H1 (cell line): ENCODE measurements at regions not wholly inside any gene's neighbourhood (a gene's known extent, or its start where the extent isn't known, plus 50 kb on each side); places are given as distances from the start of the nearest gene placed in this dataset.

Source experiments
- CTCF ChIA-PET: fragments of 300-600 bp; sonication (Branson Sonifier 250); formaldehyde crosslinking; loops from one replicate; lab custom pipeline; 2021; ENCODE audit not compliant: partially characterized antibody; lab: Charles Lee
- POLR2A ChIA-PET: fragments of 300-600 bp; sonication (Branson Sonifier 250); formaldehyde crosslinking; loops from one replicate; lab custom pipeline; 2021; ENCODE audit warnings: inconsistent platforms; ENCODE audit not compliant: partially characterized antibody; lab: Charles Lee
- DNase-seq, 2 experiments: peaks; one replicate each; pipeline versions ENCODE4 v3.0.0 to v3.0.0-alpha.2; 2010 to 2022; ENCODE audit warnings: low spot score in 2 of 2, low read depth in 1 of 2, mixed read lengths in 1 of 2
- FAIRE-seq: peaks from 2 replicates; lab custom pipeline; 2011; peaks lifted over from hg19 to GRCh38; lab: Jason Lieb, UNC
- H2AFZ ChIP-seq: 2 replicates; pipeline ENCODE4 v1.8.1; 2012; ENCODE audit warnings: low read length, inconsistent platforms
- H2AK5ac ChIP-seq: 2 replicates; pipeline ENCODE4 v1.6.1; 2013; ENCODE audit warnings: low read depth, low read length
- H2BK120ac ChIP-seq: replicated peaks from 2 replicates; pipeline ENCODE3; 2013; ENCODE audit warnings: low read depth, low read length, inconsistent platforms
- H2BK12ac ChIP-seq: 2 replicates; pipeline ENCODE4 v1.6.1; 2013; ENCODE audit warnings: low read depth, low read length
- H2BK15ac ChIP-seq: 2 replicates; pipeline ENCODE4 v1.6.1; 2013; ENCODE audit warnings: low read length
- H2BK20ac ChIP-seq: 2 replicates; pipeline ENCODE4 v1.6.1; 2013; ENCODE audit warnings: low read length
- H2BK5ac ChIP-seq: 2 replicates; pipeline ENCODE4 v1.6.1; 2013; ENCODE audit warnings: low read depth, low read length
- H3K14ac ChIP-seq: 2 replicates; pipeline ENCODE4 v1.6.1; 2013; ENCODE audit warnings: inconsistent platforms; ENCODE audit not compliant: insufficient read length
- H3K18ac ChIP-seq: 2 replicates; pipeline ENCODE4 v1.6.1; 2013; ENCODE audit warnings: low read length; ENCODE audit errors: extremely low read depth
- H3K23ac ChIP-seq: 2 replicates; pipeline ENCODE4 v1.6.1; 2013; ENCODE audit warnings: inconsistent platforms; ENCODE audit not compliant: insufficient read length
- H3K23me2 ChIP-seq: 2 replicates; pipeline ENCODE4 v1.6.1; 2013; ENCODE audit warnings: low read depth, low read length
- H3K27ac ChIP-seq: 2 replicates; pipeline ENCODE4 v1.6.1; 2011; ENCODE audit warnings: low read depth, low read length, inconsistent platforms
- H3K27me3 ChIP-seq, 4 experiments: replicated peaks in 1 of 4; 1 replicate in 1 of 4; 2 replicates in 3 of 4; pipeline versions ENCODE4 v1.6.1 to v1.8.1; 2011 to 2013; ENCODE audit warnings: low read length in 3 of 4, mild to moderate bottlenecking in 3 of 4, inconsistent platforms in 2 of 4, mixed read lengths in 2 of 4, moderate library complexity in 1 of 4; ENCODE audit not compliant: control insufficient read depth in 3 of 4, insufficient read depth in 3 of 4; ENCODE audit errors: extremely low read depth in 1 of 4
- H3K36me3 ChIP-seq, 4 experiments: 2 replicates each; pipeline versions ENCODE4 v1.6.1 to v1.8.1; 2011 to 2013; ENCODE audit warnings: mild to moderate bottlenecking in 4 of 4, low read length in 3 of 4, moderate library complexity in 2 of 4, control low read depth in 1 of 4, inconsistent platforms in 1 of 4; ENCODE audit not compliant: insufficient read depth in 4 of 4, control insufficient read depth in 2 of 4
- H3K4ac ChIP-seq: replicated peaks from 2 replicates; pipeline ENCODE3; 2013; ENCODE audit warnings: low read length, low read depth, mixed read lengths, inconsistent platforms; ENCODE audit not compliant: insufficient read length
- H3K4me1 ChIP-seq, 4 experiments: replicated peaks in 1 of 4; 1 replicate in 1 of 4; 2 replicates in 3 of 4; pipeline versions ENCODE4 v1.6.1 to v1.8.1; 2011 to 2013; ENCODE audit warnings: low read length in 3 of 4, inconsistent platforms in 2 of 4, mixed read lengths in 1 of 4; ENCODE audit not compliant: insufficient read depth in 4 of 4, control insufficient read depth in 3 of 4
- H3K4me2 ChIP-seq, 2 experiments: 2 replicates each; pipeline versions ENCODE4 v1.6.1 to v1.8.1; 2011 to 2013; ENCODE audit warnings: low read depth in 2 of 2, low read length in 2 of 2, control low read depth in 1 of 2, inconsistent platforms in 1 of 2, mild to moderate bottlenecking in 1 of 2; ENCODE audit not compliant: insufficient read depth in 1 of 2
- H3K4me3 ChIP-seq, 4 experiments: fragments of 200-600, 300-600 bp in 1 of 4; sonication (generic), shearing (Covaris generic), sonication (Bioruptor Twin) in 1 of 4; 2 replicates each; pipeline versions ENCODE4 v1.5.1 to v1.8.1; 2011 to 2016; ENCODE audit warnings: low read length in 4 of 4, low read depth in 3 of 4, control low read depth in 2 of 4, inconsistent platforms in 2 of 4, mild to moderate bottlenecking in 2 of 4, mixed read lengths in 1 of 4, moderate library complexity in 1 of 4; ENCODE audit not compliant: insufficient read depth in 2 of 4; ENCODE audit errors: extremely low read depth in 1 of 4
- H3K56ac ChIP-seq: replicated peaks from 2 replicates; pipeline ENCODE3; 2013; ENCODE audit warnings: low read depth, mild to moderate bottlenecking, mixed read lengths, low read length, inconsistent platforms; ENCODE audit not compliant: insufficient read length
- H3K79me1 ChIP-seq: 2 replicates; pipeline ENCODE4 v1.6.1; 2013; ENCODE audit warnings: low read depth, low read length, control low read depth
- H3K79me2 ChIP-seq, 2 experiments: 2 replicates each; pipeline versions ENCODE4 v1.6.1 to v1.8.1; 2012 to 2013; ENCODE audit warnings: low read length in 2 of 2, mild to moderate bottlenecking in 2 of 2, inconsistent platforms in 1 of 2; ENCODE audit not compliant: insufficient read depth in 2 of 2, control insufficient read depth in 1 of 2
- H3K9ac ChIP-seq, 4 experiments: replicated peaks in 1 of 4; 1 replicate in 1 of 4; 2 replicates in 3 of 4; pipeline versions ENCODE4 v1.6.1 to v1.8.1; 2011 to 2013; ENCODE audit warnings: low read depth in 3 of 4, low read length in 3 of 4, control low read depth in 2 of 4, mild to moderate bottlenecking in 2 of 4, moderate library complexity in 2 of 4, inconsistent platforms in 1 of 4; ENCODE audit errors: extremely low read depth in 1 of 4
- H3K9me3 ChIP-seq, 2 experiments: 2 replicates each; pipeline versions ENCODE4 v1.6.1 to v1.8.1; 2012 to 2013; ENCODE audit warnings: mild to moderate bottlenecking in 2 of 2, moderate library complexity in 2 of 2, control low read depth in 1 of 2, inconsistent platforms in 1 of 2, low read depth in 1 of 2, low read length in 1 of 2, mixed read lengths in 1 of 2; ENCODE audit not compliant: insufficient read depth in 2 of 2
- H4K20me1 ChIP-seq, 2 experiments: replicated peaks in 1 of 2; 2 replicates each; pipeline versions ENCODE3 to v1.8.1; 2011 to 2013; ENCODE audit warnings: inconsistent platforms in 2 of 2, low read length in 2 of 2, mild to moderate bottlenecking in 1 of 2; ENCODE audit not compliant: insufficient read depth in 2 of 2, control insufficient read depth in 1 of 2
- H4K5ac ChIP-seq: 2 replicates; pipeline ENCODE4 v1.6.1; 2013; ENCODE audit warnings: low read length, low read depth, mixed read lengths, inconsistent platforms; ENCODE audit not compliant: insufficient read length
- H4K8ac ChIP-seq: 2 replicates; pipeline ENCODE4 v1.8.0; 2013; ENCODE audit warnings: mild to moderate bottlenecking, moderate library complexity, low read length, inconsistent platforms; ENCODE audit not compliant: insufficient read depth; ENCODE audit errors: extremely low read depth
- H4K91ac ChIP-seq: replicated peaks from 2 replicates; pipeline ENCODE3; 2013; ENCODE audit warnings: low read length, mixed read lengths, inconsistent platforms; ENCODE audit not compliant: insufficient read length
- ASH2L ChIP-seq: fragments of 200-600, 300-600 bp; sonication (generic); IDR thresholded peaks from one replicate; pipeline ENCODE4 v1.7.1; 2017; ENCODE audit warnings: low read length
- CBX5 ChIP-seq: fragments of 300-800, 300-1000 bp; sonication (generic); IDR thresholded peaks from 2 replicates; pipeline ENCODE4 v1.7.1; 2016; ENCODE audit warnings: antibody characterized with exemption, low read length, low read depth
- FOSL1 ChIP-seq: IDR thresholded peaks from 2 replicates; pipeline ENCODE4 v1.6.1; 2011; ENCODE audit warnings: mild to moderate bottlenecking, low read depth, low read length, moderate library complexity; ENCODE audit not compliant: insufficient read depth
- KDM1A ChIP-seq: fragments of 200-600, 300-600 bp; sonication (generic); IDR thresholded peaks from 2 replicates; pipeline ENCODE4 v1.7.1; 2016; ENCODE audit warnings: mild to moderate bottlenecking, low read length, borderline replicate concordance
- KDM5A ChIP-seq: fragments of 200-600 bp; IDR thresholded peaks from 2 replicates; pipeline ENCODE4 v1.7.1; 2012; ENCODE audit warnings: mild to moderate bottlenecking, low read length, inconsistent platforms, mixed read lengths
- POLR2AphosphoS5 ChIP-seq: IDR thresholded peaks from 2 replicates; pipeline ENCODE4 v1.6.1; 2011; ENCODE audit warnings: low read depth, low read length
- RNF2 ChIP-seq: fragments of 200-900, 300-1000 bp; sonication (generic); IDR thresholded peaks from 2 replicates; pipeline ENCODE4 v1.7.1; 2016; ENCODE audit warnings: borderline replicate concordance, low read depth, mild to moderate bottlenecking, antibody characterized with exemption, low read length; ENCODE audit not compliant: poor library complexity, severe bottlenecking; ENCODE audit errors: missing control alignments
- RXRA ChIP-seq: IDR thresholded peaks from 2 replicates; pipeline ENCODE4 v1.6.1; 2011; ENCODE audit warnings: low read depth, mild to moderate bottlenecking, low read length, moderate library complexity; ENCODE audit not compliant: insufficient read depth
- SAP30 ChIP-seq: fragments of 300-600 bp; sonication (generic); IDR thresholded peaks from 2 replicates; pipeline ENCODE4 v1.7.1; 2012; ENCODE audit warnings: low read length, moderate library complexity, mild to moderate bottlenecking, inconsistent platforms; ENCODE audit not compliant: insufficient read depth, insufficient replicate concordance
- SP4 ChIP-seq: IDR thresholded peaks from 2 replicates; pipeline ENCODE4 v1.6.1; 2012; ENCODE audit warnings: low read length, inconsistent platforms
- SRF ChIP-seq: IDR thresholded peaks from 2 replicates; pipeline ENCODE4 v1.6.1; 2011; ENCODE audit warnings: mild to moderate bottlenecking, low read depth, low read length, moderate library complexity
- TCF12 ChIP-seq: IDR thresholded peaks from 2 replicates; pipeline ENCODE4 v1.6.1; 2011; ENCODE audit warnings: low read depth, mild to moderate bottlenecking, low read length
- TEAD4 ChIP-seq: IDR thresholded peaks from 2 replicates; pipeline ENCODE4 v1.6.1; 2012; ENCODE audit warnings: low read depth, low read length, inconsistent platforms, mixed read lengths
- WGBS, 2 experiments: shearing (Covaris generic) in 1 of 2; methylation state at CpG; one replicate each; pipeline versions ENCODE4 v1.1.6 to v1.1.7; 2013 to 2015; ENCODE audit warnings: low lambda C conversion rate in 2 of 2, mixed read lengths in 2 of 2, inconsistent platforms in 1 of 2, low coverage in 1 of 2, missing lambda C conversion rate in 1 of 2; ENCODE audit not compliant: insufficient replicate concordance in 2 of 2, insufficient coverage in 1 of 2, insufficient read length in 1 of 2; ENCODE audit errors: extremely low coverage in 1 of 2, missing lambda C conversion rate in 1 of 2; 5-methylcytosine and 5-hydroxymethylcytosine counted together
- TF ChIP-seq, protein P1 (sequence below): IDR thresholded peaks from 2 replicates; pipeline ENCODE4 v1.6.1; 2012; ENCODE audit warnings: inconsistent platforms

DNA sequence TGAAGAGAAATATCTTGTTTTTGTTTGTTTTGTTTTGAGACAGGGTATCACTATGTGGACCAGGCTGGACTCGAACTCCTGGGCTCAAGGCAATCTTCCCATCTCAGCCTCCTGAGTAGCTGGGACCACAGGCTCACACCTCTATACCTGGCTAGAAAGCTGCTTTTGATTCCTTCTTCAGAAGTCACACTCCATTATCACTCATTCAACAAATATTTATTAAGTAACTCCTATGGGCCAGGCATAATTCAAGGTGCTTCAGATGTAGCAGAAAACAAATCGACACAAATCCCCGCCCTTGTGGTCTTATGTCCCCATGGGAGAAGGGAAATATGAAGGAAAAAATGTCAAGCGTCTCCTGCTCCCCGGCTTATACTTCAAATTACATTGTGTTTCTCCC, 72.6 kb upstream of the DHX15 start:
- H2AFZ ChIP-seq, result no peak overlapping the region
- no peak overlapping the region for H3K56ac ChIP-seq
- H3K4me3 ChIP-seq, result no peak overlapping the region
- H2BK120ac ChIP-seq, result peak overlapping the region; percentile 85
- no peak overlapping the region for H2BK5ac ChIP-seq
- no peak overlapping the region for H2BK15ac ChIP-seq
- no peak overlapping the region for H3K23ac ChIP-seq
- H3K14ac ChIP-seq, result no peak overlapping the region
- CTCF ChIA-PET, result interaction anchor here (1.0 to 1.1 kb wide), 2 partner anchors 32 to 33 kb away, joined by 3 to 5 read pairs; no protein-coding TSS in a partner anchor
- no peak overlapping the region for H2AK5ac ChIP-seq
- no peaks in the 10 kb centered on the region for H4K20me1 ChIP-seq
- peak overlapping the region; percentile 94 for H2BK20ac ChIP-seq
- FAIRE-seq, result no peak
- peaks cover 7 to 36% (median 27%) of the 10 kb centered on the region in 4 experiments for H3K4me1 ChIP-seq
- no peak for DNase-seq
- no peaks in the 10 kb centered on the region for H3K36me3 ChIP-seq
- H3K9ac ChIP-seq, result no peak overlapping the region
- no peak overlapping the region for H3K18ac ChIP-seq
- no peaks in the 10 kb centered on the region for H3K79me2 ChIP-seq
- H4K8ac ChIP-seq, result no peak overlapping the region
- no peak overlapping the region for H4K91ac ChIP-seq
- WGBS, 2 experiments, result 93% methylated on average over 5 of the region's 5 CpGs; no CpG with 5 or more reads in 1 of the 2 experiments
- no peak overlapping the region for H3K4ac ChIP-seq
- no peak overlapping the region for H3K4me2 ChIP-seq
- H3K9me3 ChIP-seq, result no peaks in the 10 kb centered on the region
- peak overlapping the region; percentile 87; the same call in 1 of the 2 replicates for H2BK12ac ChIP-seq
- H3K27me3 ChIP-seq, result no peaks in the 10 kb centered on the region; a peak in 1 of 7 replicates
- H3K27ac ChIP-seq, result no peak overlapping the region
- H4K5ac ChIP-seq, result no peak overlapping the region
- H3K23me2 ChIP-seq, result no peaks in the 10 kb centered on the region
- POLR2A ChIA-PET, result interaction anchor here (3.3 kb wide), 1 partner anchor 79 kb away, joined by 10 read pairs; no protein-coding TSS in a partner anchor
- H3K79me1 ChIP-seq, result no peaks in the 10 kb centered on the region
- TF ChIP-seq TEAD4 (no peak), KDM5A (no peak), ASH2L (no peak), SRF (no peak), SAP30 (no peak), SP4 (no peak), KDM1A (no peak), RXRA (no peak), CBX5 (no peak), TCF12 (no peak), FOSL1 (no peak), RNF2 (no peak), POLR2AphosphoS5 (no peak)
- TF ChIP-seq, protein P1, sequence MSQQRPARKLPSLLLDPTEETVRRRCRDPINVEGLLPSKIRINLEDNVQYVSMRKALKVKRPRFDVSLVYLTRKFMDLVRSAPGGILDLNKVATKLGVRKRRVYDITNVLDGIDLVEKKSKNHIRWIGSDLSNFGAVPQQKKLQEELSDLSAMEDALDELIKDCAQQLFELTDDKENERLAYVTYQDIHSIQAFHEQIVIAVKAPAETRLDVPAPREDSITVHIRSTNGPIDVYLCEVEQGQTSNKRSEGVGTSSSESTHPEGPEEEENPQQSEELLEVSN, result no peak
